GM12878 (cell line): ENCODE measurements at regions not wholly inside any gene's neighbourhood (a gene's known extent, or its start where the extent isn't known, plus 50 kb on each side); places are given as distances from the start of the nearest gene placed in this dataset.

Source experiments
- ATAC-seq: fragments of 200-7000 bp; cut with Tn5 transposase; 3 replicates; pipeline ENCODE4 v1.9.1; 2020; ENCODE audit warnings: mild to moderate bottlenecking, moderate library complexity
- BruUV-seq: library from RNA; stranded (reverse); fragments of 400-500 nt; replicated peaks from 2 replicates; lab custom pipeline; 2021; lab: Mats Ljungman, UMichigan
- CTCF ChIA-PET: fragments of 300-600 bp; sonication (Branson Sonifier 250); formaldehyde crosslinking; extraction: SDS; loops from one replicate; lab custom pipeline; 2021; ENCODE audit warnings: inconsistent platforms; lab: Yijun Ruan, JAX
- POLR2A ChIA-PET: fragments of 350-600 bp; formaldehyde crosslinking; extraction: SDS; loops from one replicate; lab custom pipeline; 2021; ENCODE audit warnings: inconsistent platforms; lab: Charles Lee
- RAD21 ChIA-PET: fragments of 300-600 bp; sonication (Branson Sonifier 250); formaldehyde crosslinking; loops from one replicate; lab custom pipeline; 2023; ENCODE audit warnings: antibody characterized with exemption; ENCODE audit not compliant: unreplicated experiment; lab: Charles Lee
- SMC1A ChIA-PET: fragments of 300-600 bp; sonication (Branson Sonifier 250); formaldehyde crosslinking; loops from one replicate; lab custom pipeline; 2023; ENCODE audit not compliant: unreplicated experiment, uncharacterized antibody; lab: Charles Lee
- DNase-seq: peaks from one replicate; pipeline ENCODE4 v3.0.0-alpha.2; 2011; ENCODE audit warnings: low read depth, low spot score
- FAIRE-seq: peaks from 3 replicates; lab custom pipeline; 2011; peaks lifted over from hg19 to GRCh38; lab: Jason Lieb, UNC
- H2AFZ ChIP-seq: 2 replicates; pipeline ENCODE4 v1.6.0; 2011; ENCODE audit warnings: low read depth, low read length, control low read depth; ENCODE audit not compliant: control insufficient read depth
- H3K27ac ChIP-seq: 2 replicates; pipeline ENCODE4 v1.5.1; 2011; ENCODE audit warnings: control low read depth; ENCODE audit not compliant: control insufficient read depth, insufficient read depth
- H3K27me3 ChIP-seq, 2 experiments: replicated peaks in 1 of 2; 2 replicates each; pipeline versions ENCODE4 v1.6.0 to v1.6.1; 2011; ENCODE audit warnings: low read length in 1 of 2; ENCODE audit not compliant: control insufficient read depth in 2 of 2, insufficient read depth in 2 of 2
- H3K36me3 ChIP-seq, 2 experiments: 2 replicates each; pipeline ENCODE4 v1.5.1; 2011; ENCODE audit warnings: low read length in 1 of 2; ENCODE audit not compliant: control insufficient read depth in 2 of 2, insufficient read depth in 2 of 2
- H3K4me1 ChIP-seq: 2 replicates; pipeline ENCODE4 v1.6.1; 2011; ENCODE audit warnings: mild to moderate bottlenecking, low read length, moderate library complexity, mixed read lengths; ENCODE audit not compliant: control insufficient read depth, insufficient read depth
- H3K4me2 ChIP-seq: 2 replicates; pipeline ENCODE4 v1.6.0; 2011; ENCODE audit warnings: control low read depth; ENCODE audit not compliant: control insufficient read depth, insufficient read depth
- H3K4me3 ChIP-seq: fragments of 200-600 bp; sonication (generic); 2 replicates; pipeline ENCODE4 v1.5.1; 2016
- H3K79me2 ChIP-seq: 2 replicates; pipeline ENCODE4 v1.6.0; 2011; ENCODE audit warnings: low read length; ENCODE audit not compliant: control insufficient read depth, insufficient read depth
- H3K9ac ChIP-seq: 2 replicates; pipeline ENCODE4 v1.8.0; 2011; ENCODE audit warnings: low read length, control low read depth, mixed read lengths; ENCODE audit not compliant: control insufficient read depth, insufficient read depth
- H3K9me3 ChIP-seq: replicated peaks from 3 replicates; pipeline ENCODE4 v1.5.1; 2011; ENCODE audit warnings: mild to moderate bottlenecking, low read length; ENCODE audit not compliant: control insufficient read depth, insufficient read depth
- H4K20me1 ChIP-seq: 2 replicates; pipeline ENCODE4 v1.6.0; 2011; ENCODE audit not compliant: control insufficient read depth, insufficient read depth
- ATF2 ChIP-seq: IDR thresholded peaks from 2 replicates; pipeline ENCODE4 v1.6.1; 2012; ENCODE audit warnings: low read length, inconsistent platforms
- BHLHE40 ChIP-seq, 2 experiments: fragments of 450-650 bp in 1 of 2; IDR thresholded peaks; 2 replicates each; pipeline ENCODE4 v1.6.1; 2011 to 2017; ENCODE audit warnings: low read depth in 2 of 2, borderline replicate concordance in 1 of 2, improper control_type of control experiment in 1 of 2, low read length in 1 of 2, mild to moderate bottlenecking in 1 of 2
- CHD1 ChIP-seq: IDR thresholded peaks from 2 replicates; pipeline ENCODE4 v1.6.1; 2012; ENCODE audit warnings: low read depth, low read length, improper control_type of control experiment
- DPF2 ChIP-seq: fragments of 450-650 bp; IDR thresholded peaks from 2 replicates; pipeline ENCODE4 v1.6.1; 2017; ENCODE audit warnings: mild to moderate bottlenecking
- E2F4 ChIP-seq: IDR thresholded peaks from 2 replicates; pipeline ENCODE4 v1.6.1; 2012; ENCODE audit warnings: low read depth, low read length, improper control_type of control experiment
- FOXK2 ChIP-seq: fragments of 450-650 bp; IDR thresholded peaks from 2 replicates; pipeline ENCODE4 v1.6.1; 2017; ENCODE audit warnings: mild to moderate bottlenecking, moderate library complexity
- GABPA ChIP-seq: IDR thresholded peaks from 2 replicates; pipeline ENCODE4 v1.6.1; 2014; ENCODE audit warnings: antibody characterized with exemption, low read depth, mild to moderate bottlenecking, inconsistent platforms
- HDAC6 ChIP-seq: fragments of 200-600 bp; sonication (generic); IDR thresholded peaks from one replicate; pipeline ENCODE4 v1.8.0; 2017; ENCODE audit warnings: antibody characterized with exemption; ENCODE audit not compliant: unreplicated experiment
- JUNB ChIP-seq: IDR thresholded peaks from 2 replicates; pipeline ENCODE4 v1.6.1; 2016; ENCODE audit warnings: antibody characterized with exemption, mild to moderate bottlenecking
- MTA3 ChIP-seq: IDR thresholded peaks from 2 replicates; pipeline ENCODE4 v1.6.1; 2012; ENCODE audit warnings: low read length, inconsistent platforms, borderline replicate concordance
- MYC ChIP-seq: IDR thresholded peaks from 2 replicates; pipeline ENCODE4 v1.6.1; 2011; ENCODE audit warnings: mild to moderate bottlenecking, low read length, moderate library complexity, inconsistent platforms; ENCODE audit not compliant: insufficient read depth, insufficient replicate concordance, insufficient read length, severe bottlenecking
- NBN ChIP-seq: fragments of 450-650 bp; IDR thresholded peaks from 2 replicates; pipeline ENCODE4 v1.6.1; 2016
- PML ChIP-seq: IDR thresholded peaks from 2 replicates; pipeline ENCODE4 v1.6.1; 2012; ENCODE audit warnings: low read length, inconsistent platforms
- RBBP5 ChIP-seq: fragments of 200-600 bp; sonication (generic); conservative IDR thresholded peaks from 2 replicates; pipeline ENCODE4 v1.6.1; 2016
- SIN3A ChIP-seq: IDR thresholded peaks from 2 replicates; pipeline ENCODE4 v1.6.1; 2012; ENCODE audit warnings: low read depth, low read length, improper control_type of control experiment
- SKIL ChIP-seq: fragments of 450-650 bp; IDR thresholded peaks from 2 replicates; pipeline ENCODE4 v1.6.1; 2017; ENCODE audit warnings: mild to moderate bottlenecking, low read depth, inconsistent platforms; ENCODE audit not compliant: poor library complexity, severe bottlenecking
- STAT1 ChIP-seq: fragments of 450-650 bp; conservative IDR thresholded peaks from 2 replicates; pipeline ENCODE4 v1.6.1; 2014; ENCODE audit warnings: antibody characterized with exemption, mild to moderate bottlenecking
- SUZ12 ChIP-seq: fragments of 200-600 bp; sonication (generic); IDR thresholded peaks from one replicate; pipeline ENCODE4 v1.6.1; 2018; ENCODE audit warnings: antibody characterized with exemption, mild to moderate bottlenecking; ENCODE audit not compliant: unreplicated experiment
- TAF1 ChIP-seq: IDR thresholded peaks from 2 replicates; pipeline ENCODE4 v1.6.1; 2011; ENCODE audit warnings: mild to moderate bottlenecking, low read depth, low read length, borderline replicate concordance
- YY1 ChIP-seq: IDR thresholded peaks from 2 replicates; pipeline ENCODE4 v1.6.1; 2011; ENCODE audit warnings: low read depth, mild to moderate bottlenecking, low read length
- ZBED1 ChIP-seq: IDR thresholded peaks from 2 replicates; pipeline ENCODE4 v1.6.1; 2016; ENCODE audit warnings: borderline replicate concordance
- ZNF207 ChIP-seq: fragments of 450-650 bp; IDR thresholded peaks from 2 replicates; pipeline ENCODE4 v1.6.1; 2014; ENCODE audit warnings: antibody characterized with exemption, mild to moderate bottlenecking, borderline replicate concordance
- ZNF24 ChIP-seq: fragments of 450-650 bp; IDR thresholded peaks from 2 replicates; pipeline ENCODE4 v1.6.1; 2017; ENCODE audit warnings: antibody characterized with exemption, mild to moderate bottlenecking
- ZNF384 ChIP-seq: IDR thresholded peaks from 2 replicates; pipeline ENCODE4 v1.6.1; 2012; ENCODE audit warnings: low read depth, mild to moderate bottlenecking, low read length, improper control_type of control experiment, borderline replicate concordance
- ZSCAN29 ChIP-seq: fragments of 450-650 bp; IDR thresholded peaks from 2 replicates; pipeline ENCODE4 v1.6.1; 2017; ENCODE audit warnings: mild to moderate bottlenecking, moderate library complexity
- in situ Hi-C: fragments of 300-500 bp; cut with MboI; formaldehyde crosslinking; loops from 9 replicates; pipeline ENCODE4 v1.14.3; 2018; ENCODE audit warnings: mixed read lengths
- intact Hi-C: fragments of 100-400 bp; cut with micrococcal nuclease; formaldehyde crosslinking; loops from one replicate; pipeline ENCODE4 v1.14.2; 2022; ENCODE audit not compliant: unreplicated experiment

GRCh38 chr6:101279410-101279809 lies 114.1 kb upstream of the GRIK2 start (continued):
- TF ChIP-seq RBBP5 (no peak), GABPA (no peak), SUZ12 (no peak), CHD1 (no peak), SIN3A (no peak), E2F4 (no peak), JUNB (no peak)

- intact Hi-C loops (no loop called here), in situ Hi-C loops (no loop called here)
- ChIA-PET RAD21 (no interaction called here), CTCF (no interaction called here), POLR2A (no interaction called here), SMC1A (no interaction called here)
- no peak overlapping the region for H3K27ac ChIP-seq
- FAIRE-seq (no peak), ATAC-seq (no peak), DNase-seq (no peak)
- H3K9me3 ChIP-seq: no peaks in the 10 kb centered on the region
- no peaks in the 10 kb centered on the region for H4K20me1 ChIP-seq
- no peaks in the 10 kb centered on the region for H3K79me2 ChIP-seq
- no peak overlapping the region for H3K9ac ChIP-seq
- H3K36me3 ChIP-seq: no peaks in the 10 kb centered on the region
- H3K4me1 ChIP-seq: no peaks in the 10 kb centered on the region
- H3K4me3 ChIP-seq: no peak overlapping the region
- H3K27me3 ChIP-seq: no peaks in the 10 kb centered on the region
- no peak overlapping the region for H2AFZ ChIP-seq
- H3K4me2 ChIP-seq: no peak overlapping the region
- BruUV-seq: no TSS peak
- TF ChIP-seq YY1: no peak
- no peak for TF ChIP-seq BHLHE40 (IDR thresholded peaks at IDR 0.05; ENCODE audit: borderline replicate concordance in 1 of 2, low read depth in 2 of 2, low read length in 1 of 2)
- no peak for TF ChIP-seq ZNF24
- TF ChIP-seq NBN: no peak
- TF ChIP-seq PML: no peak
- TF ChIP-seq HDAC6: no peak
- TF ChIP-seq SKIL: no peak
- TF ChIP-seq ZNF384: no peak
- no peak for TF ChIP-seq ZBED1
- TF ChIP-seq STAT1: no peak
- TF ChIP-seq FOXK2: no peak
- no peak for TF ChIP-seq MTA3
- TF ChIP-seq ZSCAN29: no peak
- no peak for TF ChIP-seq TAF1
- TF ChIP-seq DPF2: no peak
- no peak for TF ChIP-seq MYC
- TF ChIP-seq ATF2: no peak
- TF ChIP-seq ZNF207: no peak
Measured at GRCh38 chr6:101281266-101281665, 112.2 kb upstream of the GRIK2 start.
